Esophagus muscularis mucosa (tissue), 2 donors: ENCODE measurements at regions not wholly inside any gene's neighbourhood (a gene's known extent, or its start where the extent isn't known, plus 50 kb on each side); places are given as distances from the start of the nearest gene placed in this dataset.

ENCODE experiments used
- EP300 ChIP-seq: sonication (generic); formaldehyde crosslinking; IDR thresholded peaks from one replicate; pipeline ENCODE4 v1.6.1; 2017; ENCODE audit warnings: antibody characterized with exemption
- POLR2A ChIP-seq: fragments of 450-650 bp; IDR thresholded peaks from one replicate; pipeline ENCODE4 v1.6.1; 2017; ENCODE audit warnings: antibody characterized with exemption, moderate library complexity, mild to moderate bottlenecking, low read depth

- TF ChIP-seq EP300, result no peak
- no peak for TF ChIP-seq POLR2A
These were observed 57.1 kb upstream of the IZUMO3 start for GRCh38 chr9:24602693-24603352.
